OCI-LY7 (cell line): ENCODE measurements at regions not wholly inside any gene's neighbourhood (a gene's known extent, or its start where the extent isn't known, plus 50 kb on each side); places are given as distances from the start of the nearest gene placed in this dataset.

Experiments used
- CTCF ChIP-seq: fragments of 200-600 bp; sonication (generic); conservative IDR thresholded peaks from 2 replicates; pipeline ENCODE4 v1.5.1; 2014; ENCODE audit warnings: mild to moderate bottlenecking, antibody characterized with exemption, low read length, moderate library complexity, mixed read lengths
- EZH2phosphoT487 ChIP-seq: fragments of 200-600 bp; sonication (generic); IDR thresholded peaks from 2 replicates; pipeline ENCODE4 v1.6.1; 2018; ENCODE audit warnings: low read depth, borderline replicate concordance, mild to moderate bottlenecking, mixed run types, antibody characterized with exemption, low read length, moderate library complexity, mixed read lengths

GRCh38 chr2:83528767-83529166 is 930.3 kb downstream of the SUCLG1 start:
- TF ChIP-seq CTCF = no peak
- TF ChIP-seq EZH2phosphoT487 = no peak
